GM21825 (cell line): ENCODE measurements at regions not wholly inside any gene's neighbourhood (a gene's known extent, or its start where the extent isn't known, plus 50 kb on each side); places are given as distances from the start of the nearest gene placed in this dataset.
"Not testable (repeated sequence)": the region's sequence is repeated elsewhere in the genome, so short reads cannot be mapped to it uniquely, and the experiment has no call there.

Source experiments
- ATAC-seq: cut with Tn5 transposase; IDR thresholded peaks from one replicate; pipeline ENCODE4 v1.9.1; 2021; ENCODE audit warnings: mild to moderate bottlenecking, moderate library complexity; ENCODE audit not compliant: unreplicated experiment

DNA sequence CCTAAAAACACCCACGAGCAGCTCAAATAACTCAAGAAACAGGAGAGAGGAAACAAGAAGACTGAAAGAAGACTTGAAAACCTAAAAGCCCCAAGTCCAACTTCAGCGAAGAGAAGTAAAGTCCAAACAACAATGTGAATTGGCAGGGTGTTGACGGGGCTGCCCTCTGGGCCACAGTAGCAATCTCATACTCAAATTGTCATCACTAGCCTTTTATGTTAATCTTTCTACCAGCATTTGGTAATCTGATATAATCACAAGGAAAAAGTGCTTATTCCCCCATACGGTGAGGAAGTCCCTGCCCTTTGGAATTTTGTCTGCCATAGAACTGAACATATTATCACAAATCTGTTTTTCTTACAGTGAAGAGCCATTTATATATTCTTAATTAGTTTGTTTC is 51.5 kb upstream of the IFNE start:
- ATAC-seq = no peak

DNA sequence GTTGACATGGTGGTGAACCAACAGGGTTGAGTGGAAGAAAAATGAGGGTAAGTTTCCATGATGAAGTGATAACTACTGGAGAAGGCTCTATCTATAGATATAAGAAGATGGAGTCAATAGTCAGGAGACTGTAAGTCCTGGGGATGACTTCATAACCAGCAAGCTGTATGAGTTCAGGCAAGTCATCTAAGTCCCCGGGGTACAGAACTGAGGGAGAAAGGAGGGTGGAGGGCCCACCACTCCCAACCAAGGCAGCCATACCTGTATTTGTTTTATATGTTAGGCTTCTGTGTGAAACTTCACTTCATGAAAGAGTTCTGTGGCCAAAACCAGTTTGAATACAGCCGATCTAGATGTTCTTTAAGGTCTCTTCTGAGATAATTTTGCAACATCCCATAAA is 53.3 kb upstream of the IFNE start:
- no peak for ATAC-seq

DNA sequence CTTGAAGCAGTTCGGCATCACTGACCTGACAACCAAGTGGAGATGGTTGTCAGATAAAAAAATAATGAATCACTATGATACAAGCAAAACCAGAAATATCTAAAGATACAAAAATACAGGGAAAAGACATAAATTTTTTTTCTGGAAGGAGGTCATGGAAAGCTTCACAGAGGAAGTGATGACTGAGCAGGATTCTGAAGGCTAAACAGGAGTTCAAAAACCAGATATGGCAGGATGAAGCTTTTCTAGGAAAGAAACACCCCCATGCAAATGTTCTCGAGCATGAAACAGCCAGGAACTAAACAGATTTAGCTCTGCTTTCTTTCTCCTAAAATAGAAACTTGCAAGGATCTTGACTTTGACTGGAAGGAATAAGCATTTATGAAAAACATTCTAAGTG is 60.7 kb upstream of the IFNE start:
- no peak for ATAC-seq

DNA sequence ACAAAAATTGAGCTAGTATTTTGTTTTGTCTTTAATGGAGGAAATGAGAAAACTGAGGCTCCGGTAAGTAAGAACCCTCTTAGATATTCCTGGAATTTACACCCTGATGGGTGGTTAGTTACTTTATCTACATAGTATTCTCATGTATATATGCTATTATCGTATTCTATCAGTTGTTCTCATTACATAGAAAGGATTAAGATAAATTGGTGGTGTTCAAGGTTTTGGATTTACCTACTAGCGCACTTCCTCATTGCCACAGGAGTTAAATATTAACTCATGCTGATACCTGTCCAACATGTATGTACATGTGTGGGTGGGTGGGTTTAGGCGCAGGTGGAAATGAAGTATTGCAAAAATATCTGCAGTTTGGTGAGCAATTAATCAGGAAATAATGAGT is 61.1 kb upstream of the IFNE start:
- ATAC-seq = no peak

DNA sequence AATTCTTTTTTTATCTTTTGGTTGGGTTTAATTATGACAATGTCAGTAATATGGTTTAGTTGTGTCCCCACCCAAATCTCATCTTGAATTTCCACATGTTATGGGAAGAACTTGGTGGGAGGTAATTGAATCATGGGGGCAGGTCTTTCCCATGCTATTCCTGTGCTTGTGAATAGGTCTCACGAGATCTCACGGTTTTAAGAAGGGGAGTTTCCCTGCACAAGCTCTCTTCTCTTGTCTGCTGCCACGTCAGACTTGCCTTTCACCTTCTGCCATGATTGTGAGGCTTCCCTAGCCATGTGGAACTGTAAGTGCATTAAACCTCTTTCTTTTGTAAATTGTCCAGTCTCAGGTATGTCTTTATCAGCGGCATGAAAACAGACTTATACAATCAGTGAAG is 61.7 kb upstream of the IFNE start:
- not testable (repeated sequence) for ATAC-seq

DNA sequence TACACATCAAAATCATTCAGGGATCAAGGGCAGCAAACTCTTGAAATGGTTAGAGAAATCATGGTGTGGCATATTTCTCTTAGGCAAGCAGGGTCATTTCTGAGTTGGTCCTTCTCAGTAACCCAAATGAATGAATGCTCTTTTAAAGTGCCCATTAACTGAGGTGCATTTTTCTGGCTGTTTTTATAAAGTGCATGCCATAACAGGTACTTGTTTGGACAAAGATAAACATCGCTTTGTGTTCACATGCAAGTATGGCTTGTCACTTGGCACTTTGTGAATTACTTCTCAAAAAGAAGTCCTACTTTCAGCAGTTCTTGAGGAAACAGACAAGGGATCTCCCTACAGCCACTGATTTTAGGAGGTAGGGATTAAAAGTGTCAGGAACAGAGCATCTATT is 64.8 kb upstream of the IFNE start:
- ATAC-seq = no peak

DNA sequence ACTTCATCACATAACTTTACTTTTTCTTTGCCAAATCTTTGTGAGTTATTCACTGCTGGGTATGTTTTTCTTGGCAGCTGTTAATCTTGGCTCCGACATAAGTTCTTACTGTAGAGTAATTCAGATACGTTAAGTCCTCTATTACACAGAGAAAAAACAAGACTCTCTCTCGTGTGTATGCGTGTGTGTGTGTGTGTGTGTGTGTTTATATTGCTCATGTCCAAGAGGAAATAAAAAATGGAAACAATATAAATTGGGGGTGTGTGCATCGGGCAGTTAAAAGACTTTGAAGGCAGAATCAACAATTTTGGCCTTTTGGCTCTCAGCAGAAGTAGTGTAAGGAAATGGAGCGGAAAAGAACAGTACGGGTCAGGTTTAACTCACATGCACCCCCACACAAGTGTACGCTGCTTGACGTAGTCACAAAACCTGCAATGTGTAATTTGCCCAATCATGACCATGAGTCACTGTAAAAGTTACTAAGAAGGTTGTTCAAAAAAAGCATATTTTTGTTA is 67.2 kb upstream of the IFNE start:
- ATAC-seq = no peak

DNA sequence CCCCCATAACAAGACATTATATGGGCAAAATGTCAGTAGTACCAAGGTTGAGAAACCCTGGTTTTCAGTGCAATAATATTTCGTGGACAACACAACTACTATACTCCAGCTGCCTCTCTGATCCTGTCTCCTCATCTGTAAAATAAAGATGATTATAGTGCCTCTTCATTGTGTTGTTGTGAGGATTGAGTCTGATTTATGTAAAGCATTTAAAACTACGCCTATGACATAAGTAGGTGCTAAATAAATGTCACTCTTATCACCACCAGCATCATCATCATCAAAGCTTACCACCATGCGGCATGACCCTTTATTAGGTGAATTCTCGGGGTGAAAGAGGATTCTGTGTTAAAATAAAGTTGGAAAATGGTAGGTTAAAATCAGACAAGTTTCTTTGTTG is 67.8 kb upstream of the IFNE start:
- ATAC-seq = no peak

DNA sequence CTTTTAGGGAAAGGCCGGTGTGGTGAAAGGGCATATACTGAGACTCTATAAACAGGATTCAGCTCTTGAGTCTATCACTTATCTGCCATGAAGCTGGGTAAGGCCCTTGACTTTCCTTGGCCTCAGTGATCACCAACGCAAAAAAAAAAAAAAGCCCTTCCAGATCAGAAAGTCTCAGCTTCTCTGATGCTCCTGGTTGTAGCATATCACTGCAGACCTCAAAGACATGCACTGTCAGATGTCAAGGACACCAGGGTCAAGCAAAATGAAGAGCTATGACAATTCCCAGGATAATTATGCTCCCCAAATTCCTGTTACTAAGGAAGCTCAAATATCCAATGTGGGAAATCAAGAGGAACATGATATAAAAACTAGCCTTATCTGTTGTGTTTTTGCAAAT is 68.3 kb upstream of the IFNE start:
- ATAC-seq = no peak

DNA sequence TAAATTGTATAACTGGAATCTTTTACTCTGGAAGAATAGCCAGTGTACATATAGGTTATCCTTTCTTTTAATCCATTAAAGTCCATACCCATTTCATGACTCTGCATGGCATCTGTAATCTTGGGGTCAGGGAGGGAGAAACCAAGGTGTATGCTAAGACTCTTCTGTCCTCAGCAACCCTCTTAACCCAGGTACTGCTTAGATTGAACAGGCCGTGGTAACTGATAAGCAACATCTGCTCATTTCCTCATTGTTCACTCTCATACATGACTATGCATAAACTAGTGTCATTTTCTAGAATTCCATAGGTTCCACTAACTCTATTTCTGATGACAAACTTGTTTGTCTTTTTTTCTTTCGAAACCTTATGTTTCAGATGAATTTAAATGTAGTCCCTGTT is 69.3 kb upstream of the IFNE start:
- ATAC-seq = no peak

DNA sequence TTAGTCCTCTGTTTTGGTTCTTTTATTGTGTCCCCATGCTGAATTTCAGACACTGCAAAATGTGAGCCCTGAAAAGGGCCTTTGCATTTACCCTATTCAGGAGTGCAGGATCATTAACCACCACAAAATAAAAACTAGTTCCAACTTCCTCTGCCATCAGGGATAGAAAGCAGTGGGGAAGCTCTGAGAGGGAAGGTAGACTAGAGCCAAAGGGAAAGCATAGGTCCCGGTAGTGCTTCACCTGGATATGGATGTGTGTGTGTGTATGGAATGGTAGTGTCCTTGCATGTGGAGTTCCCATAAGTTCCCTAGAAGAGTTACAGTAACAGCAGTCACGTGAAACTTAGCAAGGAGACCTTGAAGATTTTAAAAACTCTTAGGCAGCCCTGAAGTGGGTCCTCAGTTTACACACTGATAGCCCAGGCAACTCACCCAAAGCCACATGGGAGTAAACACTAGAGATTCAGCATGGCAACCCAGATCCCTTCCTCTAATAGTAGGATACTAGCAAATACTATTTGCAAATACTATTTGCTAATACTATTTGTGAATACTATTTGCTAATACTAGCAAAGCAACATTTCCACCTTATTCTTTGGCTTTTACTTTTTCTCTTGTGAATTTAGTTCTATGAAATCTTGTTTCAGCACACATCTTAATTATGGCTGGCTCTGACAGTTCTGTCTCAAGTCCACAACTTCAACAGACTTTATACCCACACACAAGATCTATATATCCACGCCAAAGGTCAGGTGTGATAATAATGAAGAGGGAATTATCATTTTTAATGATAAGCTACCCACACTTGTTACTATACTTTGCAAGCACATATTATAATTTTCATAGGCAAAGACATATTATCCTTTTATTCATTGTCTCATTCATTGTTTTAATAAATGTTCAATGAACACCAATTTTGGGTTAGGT is 70.4 kb upstream of the IFNE start:
- no peak for ATAC-seq

DNA sequence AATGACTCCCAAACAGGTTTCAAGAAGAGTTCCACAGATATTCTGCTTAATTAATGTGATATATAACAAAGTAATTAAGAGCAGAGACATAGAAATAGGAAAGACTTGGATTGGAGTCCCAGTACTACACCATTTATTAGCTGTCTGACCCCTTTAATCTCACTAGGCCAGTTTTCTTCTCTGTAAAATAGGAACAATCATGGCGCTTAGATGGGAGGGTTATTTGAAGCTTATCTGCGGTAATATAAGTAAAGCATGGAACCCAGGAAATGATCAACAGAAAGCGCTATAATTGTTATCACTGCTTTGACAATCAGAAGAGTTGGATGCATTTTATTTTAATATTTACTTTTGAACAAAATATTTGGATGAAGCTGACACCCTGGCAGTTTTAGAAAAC is 71.3 kb upstream of the IFNE start:
- no peak for ATAC-seq

DNA sequence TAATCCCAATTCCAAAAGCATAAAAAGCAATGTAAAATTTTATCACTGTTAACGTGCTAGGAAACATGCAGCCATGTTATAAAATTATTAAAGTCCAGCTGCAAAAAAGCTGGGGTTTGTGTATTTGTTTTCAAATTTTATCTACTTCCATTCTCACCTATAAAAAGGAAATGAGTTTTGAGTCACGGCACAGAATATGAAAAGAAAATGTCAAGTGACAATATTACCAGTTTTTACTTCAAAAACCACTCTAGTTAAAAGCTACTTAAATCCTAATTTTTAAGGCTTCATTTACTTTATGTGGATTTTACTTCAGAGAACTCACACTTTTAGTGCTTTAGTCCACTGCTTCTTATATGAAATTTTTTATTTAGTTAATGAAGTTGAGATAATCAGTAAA is 72.7 kb upstream of the IFNE start:
- no peak for ATAC-seq

DNA sequence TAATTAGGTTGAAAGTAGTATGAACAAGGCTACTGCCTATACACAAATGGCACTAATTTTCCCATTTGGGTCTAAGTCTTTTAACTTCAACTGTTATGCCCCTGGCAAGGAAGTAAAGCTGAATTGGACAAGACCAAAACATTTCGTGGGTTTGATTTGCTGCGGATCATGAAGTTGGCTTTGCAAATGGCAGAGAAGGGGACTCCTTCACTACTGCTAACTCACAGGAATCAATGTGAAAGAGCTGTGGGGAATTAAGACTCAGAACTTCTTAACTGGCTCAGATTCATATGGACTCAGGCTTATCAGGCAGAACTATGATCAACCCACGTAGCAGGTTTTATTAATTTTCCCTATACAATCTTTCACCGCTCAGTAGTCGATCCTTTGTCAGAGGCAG is 73.8 kb upstream of the IFNE start:
- ATAC-seq = no peak

DNA sequence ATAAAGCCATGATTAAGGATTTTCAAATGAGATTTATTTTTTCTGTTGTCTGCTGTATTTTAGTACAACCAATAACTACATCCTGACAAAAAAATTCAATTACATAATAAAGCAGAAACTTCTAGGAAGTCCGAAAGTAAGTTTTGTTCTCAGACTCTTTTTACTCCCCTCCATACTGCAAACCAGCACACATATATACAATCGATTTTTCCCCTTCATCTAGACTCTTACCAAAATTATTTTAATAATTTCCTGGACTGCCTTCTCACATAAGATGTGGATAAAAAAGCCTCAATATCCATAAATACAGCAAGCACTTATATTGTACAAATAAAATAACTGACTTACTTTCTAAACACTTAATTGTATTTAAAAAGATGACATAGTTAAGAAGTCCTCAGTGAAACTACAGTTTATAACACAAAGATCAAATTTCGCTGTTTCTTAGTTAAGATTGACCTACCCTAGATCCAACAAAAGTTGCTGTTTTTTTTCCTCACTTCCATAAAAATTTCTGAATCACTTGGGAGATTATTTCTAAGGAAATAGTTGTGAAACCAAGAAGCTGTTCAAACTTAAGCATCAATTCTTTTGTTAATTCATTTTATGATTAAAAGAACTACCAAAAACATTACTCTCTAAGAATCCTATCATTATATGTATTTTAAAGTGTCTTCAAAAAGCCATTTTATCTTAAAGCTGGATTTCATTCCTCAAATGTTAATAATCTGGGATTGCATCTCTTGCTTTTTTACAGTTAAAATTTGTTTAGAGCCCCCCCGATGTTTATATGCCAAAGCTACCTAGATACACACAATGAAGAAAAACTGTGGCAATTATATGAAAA is 74.7 kb upstream of the IFNE start:
- ATAC-seq = no peak

DNA sequence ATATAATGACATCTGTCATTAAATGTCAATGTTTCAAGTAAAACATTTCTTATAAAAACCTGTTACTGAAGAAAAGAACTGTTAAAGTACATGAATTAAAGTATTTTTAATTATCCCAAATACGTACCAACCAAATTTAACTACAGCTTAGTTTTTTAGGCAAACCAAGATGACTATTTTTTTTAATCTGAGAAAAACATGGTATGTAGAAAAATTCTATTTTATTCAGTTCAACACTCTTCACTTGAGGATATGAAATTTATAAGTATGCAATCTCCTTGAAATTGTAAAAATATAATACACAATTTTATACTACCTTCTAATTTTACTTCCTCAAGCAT is 75.3 kb upstream of the IFNE start:
- no peak for ATAC-seq

DNA sequence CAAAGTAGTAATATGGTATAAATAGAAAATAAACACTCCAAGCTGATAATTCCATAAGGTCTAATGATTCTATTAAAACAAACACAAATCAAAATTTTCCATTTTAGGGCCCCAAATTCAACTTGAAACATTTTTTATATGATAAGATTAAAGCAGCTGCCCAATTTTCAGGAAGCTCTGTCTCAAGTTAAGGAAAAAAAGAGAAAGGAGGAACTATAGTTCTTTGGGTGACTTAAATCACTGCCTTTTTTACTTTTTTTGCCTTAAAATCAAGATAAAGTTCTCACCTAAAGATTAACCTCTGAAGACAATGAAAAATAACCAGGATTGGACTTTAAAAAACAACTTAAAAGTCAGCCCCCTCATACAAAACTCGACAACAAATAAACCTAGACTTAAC is 76.0 kb upstream of the IFNE start:
- ATAC-seq = no peak

DNA sequence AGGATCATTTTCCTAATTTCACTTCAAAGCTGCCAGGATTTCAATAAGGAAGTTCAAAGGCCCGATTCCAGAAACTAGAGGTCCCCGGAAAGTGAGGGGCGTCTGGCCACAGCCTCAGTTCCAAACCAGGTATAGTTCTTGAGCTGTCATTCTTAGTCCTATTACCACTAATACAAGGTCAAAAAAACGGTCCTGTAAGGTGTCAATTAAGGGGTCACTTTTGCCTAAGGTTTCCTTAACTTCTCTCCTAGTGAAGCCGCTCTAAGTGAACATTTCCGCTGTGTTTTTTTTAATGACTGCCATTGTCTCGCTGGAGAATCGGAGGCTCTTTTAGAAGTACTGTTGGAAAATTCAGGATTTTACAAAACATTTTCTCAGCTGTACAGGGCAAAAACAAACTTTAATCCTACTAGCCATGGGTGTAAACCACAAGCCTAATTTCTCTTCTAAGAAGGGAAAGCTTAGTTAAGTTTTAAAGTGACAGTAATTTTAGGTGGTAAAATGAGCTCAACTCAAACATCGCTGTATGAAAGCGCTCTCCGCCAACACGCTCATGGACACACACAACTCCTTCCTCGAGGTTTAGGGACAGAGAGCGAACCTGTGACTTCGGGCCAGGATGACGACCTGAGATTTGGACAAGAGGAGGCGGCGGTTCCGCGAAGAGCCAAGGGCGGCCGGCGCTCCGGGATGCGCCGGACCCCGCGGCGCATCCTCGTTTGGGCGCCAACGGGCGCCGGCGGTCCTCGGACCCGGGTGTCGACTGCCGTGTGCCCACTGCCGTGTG is 76.7 kb upstream of the IFNE start:
- ATAC-seq = peak; percentile 40

DNA sequence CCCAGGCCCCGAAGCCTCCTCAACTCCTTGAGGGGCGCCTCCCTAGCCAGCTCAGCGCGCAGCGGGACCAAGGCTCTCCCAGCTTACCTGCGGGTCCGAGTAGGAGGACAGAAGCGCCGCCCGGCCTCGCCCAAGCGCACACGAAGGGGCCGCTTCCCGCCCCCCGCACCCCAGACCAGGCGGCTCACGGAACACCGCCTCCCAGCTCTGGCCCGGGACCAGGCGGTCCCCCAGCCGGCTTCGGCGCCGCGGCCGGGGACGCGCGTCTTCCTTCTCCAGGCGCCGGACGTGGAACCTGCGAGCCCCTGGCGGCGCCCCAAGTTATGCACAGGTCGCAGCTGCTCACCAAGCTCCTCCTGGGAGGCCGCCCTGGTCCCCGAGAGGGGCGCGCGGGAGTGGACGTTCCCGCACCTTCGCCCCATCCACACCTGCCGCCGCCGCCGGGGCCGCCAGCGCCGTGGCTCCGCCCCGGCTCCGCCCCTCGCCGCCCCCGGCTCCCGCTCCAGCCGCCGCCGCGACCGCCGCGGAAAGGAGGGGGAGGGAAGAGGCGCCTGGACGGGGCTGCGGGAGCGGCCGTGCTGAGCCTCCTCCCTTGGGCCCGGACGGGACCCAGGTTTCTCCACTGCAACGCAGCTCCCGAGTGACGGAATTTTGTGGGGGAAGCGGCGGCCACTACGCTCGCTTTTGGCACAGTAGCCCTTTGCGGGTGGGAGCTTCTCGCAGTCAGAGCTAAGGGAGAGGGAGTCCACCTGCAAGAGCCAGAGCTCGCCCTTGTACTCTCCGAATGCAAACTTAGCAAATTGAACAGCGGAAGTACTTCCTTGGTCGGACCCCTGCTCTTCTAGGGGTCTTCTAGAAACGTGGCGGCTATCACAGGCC is 77.5 kb upstream of the IFNE start:
- ATAC-seq = peak; percentile 59

DNA sequence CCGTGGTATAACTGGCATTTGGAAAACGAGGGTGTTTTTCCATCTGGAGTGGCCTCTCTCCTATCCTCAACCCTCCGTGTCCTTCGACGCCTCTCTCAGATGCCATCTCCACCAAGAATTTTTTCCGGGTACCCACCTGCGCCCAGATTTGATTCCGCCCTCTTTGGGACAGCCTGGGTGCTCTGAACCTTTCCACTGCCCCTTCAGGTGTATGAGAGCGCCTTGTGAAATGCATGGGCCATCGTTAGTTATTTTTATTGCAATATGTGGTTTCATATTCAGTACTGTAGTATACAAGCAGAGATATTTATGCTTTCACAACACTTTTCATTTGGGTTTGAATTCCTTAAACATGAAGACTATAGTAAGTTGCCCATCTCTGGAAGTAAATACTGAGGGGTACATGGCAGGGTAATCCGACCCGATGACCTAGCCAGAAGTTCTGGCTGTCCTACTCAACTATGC is 78.2 kb upstream of the IFNE start:
- no peak for ATAC-seq
